ENCODE measurements at regions not wholly inside any gene's neighbourhood (a gene's known extent, or its start where the extent isn't known, plus 50 kb on each side); places are given as distances from the start of the nearest gene placed in this dataset.

DNA sequence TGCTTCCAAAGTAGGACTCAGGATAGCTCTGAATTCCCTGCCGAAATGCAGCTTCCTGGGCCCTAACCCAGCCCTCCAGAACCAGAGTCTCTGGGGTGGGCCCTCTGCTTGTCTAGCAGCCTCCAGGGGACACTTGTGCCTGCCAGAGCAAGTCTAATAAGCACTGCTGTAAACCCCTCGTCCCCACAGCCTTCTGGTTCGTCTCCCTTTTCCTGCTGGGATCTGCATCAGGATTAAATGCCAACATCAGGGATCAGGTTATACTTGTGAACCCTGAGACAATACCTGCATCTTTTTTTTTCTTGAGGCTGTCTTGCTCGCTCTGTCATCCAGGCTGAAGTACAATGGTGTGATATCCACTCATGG is 282.0 kb downstream of the SEC14L1 start:
- TF ChIP-seq, protein P1, sequence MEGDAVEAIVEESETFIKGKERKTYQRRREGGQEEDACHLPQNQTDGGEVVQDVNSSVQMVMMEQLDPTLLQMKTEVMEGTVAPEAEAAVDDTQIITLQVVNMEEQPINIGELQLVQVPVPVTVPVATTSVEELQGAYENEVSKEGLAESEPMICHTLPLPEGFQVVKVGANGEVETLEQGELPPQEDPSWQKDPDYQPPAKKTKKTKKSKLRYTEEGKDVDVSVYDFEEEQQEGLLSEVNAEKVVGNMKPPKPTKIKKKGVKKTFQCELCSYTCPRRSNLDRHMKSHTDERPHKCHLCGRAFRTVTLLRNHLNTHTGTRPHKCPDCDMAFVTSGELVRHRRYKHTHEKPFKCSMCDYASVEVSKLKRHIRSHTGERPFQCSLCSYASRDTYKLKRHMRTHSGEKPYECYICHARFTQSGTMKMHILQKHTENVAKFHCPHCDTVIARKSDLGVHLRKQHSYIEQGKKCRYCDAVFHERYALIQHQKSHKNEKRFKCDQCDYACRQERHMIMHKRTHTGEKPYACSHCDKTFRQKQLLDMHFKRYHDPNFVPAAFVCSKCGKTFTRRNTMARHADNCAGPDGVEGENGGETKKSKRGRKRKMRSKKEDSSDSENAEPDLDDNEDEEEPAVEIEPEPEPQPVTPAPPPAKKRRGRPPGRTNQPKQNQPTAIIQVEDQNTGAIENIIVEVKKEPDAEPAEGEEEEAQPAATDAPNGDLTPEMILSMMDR (IDR thresholded peaks at IDR 0.05), result no peak
- ATAC-seq (no peak), DNase-seq (no peak)
- 68 to 83% methylated on average over 4 of the region's 4 CpGs for WGBS, 2 donors
- Histone ChIP-seq H3K4me3 (no peak overlapping the region), H3K9me3 (no peaks in the 10 kb centered on the region), H3K27ac (peak overlapping the region in 8 of 10 donors; percentile 68 to 90 (median 84)), H3K27me3 (no peaks in the 10 kb centered on the region), H3K4me1 (peaks cover 47 to 94% (median 88%) of the 10 kb centered on the region in 9 donors), H3K36me3 (peaks cover 0 to 7% (median 0%) of the 10 kb centered on the region in 9 donors)
- intact Hi-C loops (cut with DNase I), result loop anchor here in 8 of 10 donors (5.0 to 10.0 kb wide), 5 partner anchors 35 to 98 kb away; no protein-coding TSS in a partner anchor

DNA sequence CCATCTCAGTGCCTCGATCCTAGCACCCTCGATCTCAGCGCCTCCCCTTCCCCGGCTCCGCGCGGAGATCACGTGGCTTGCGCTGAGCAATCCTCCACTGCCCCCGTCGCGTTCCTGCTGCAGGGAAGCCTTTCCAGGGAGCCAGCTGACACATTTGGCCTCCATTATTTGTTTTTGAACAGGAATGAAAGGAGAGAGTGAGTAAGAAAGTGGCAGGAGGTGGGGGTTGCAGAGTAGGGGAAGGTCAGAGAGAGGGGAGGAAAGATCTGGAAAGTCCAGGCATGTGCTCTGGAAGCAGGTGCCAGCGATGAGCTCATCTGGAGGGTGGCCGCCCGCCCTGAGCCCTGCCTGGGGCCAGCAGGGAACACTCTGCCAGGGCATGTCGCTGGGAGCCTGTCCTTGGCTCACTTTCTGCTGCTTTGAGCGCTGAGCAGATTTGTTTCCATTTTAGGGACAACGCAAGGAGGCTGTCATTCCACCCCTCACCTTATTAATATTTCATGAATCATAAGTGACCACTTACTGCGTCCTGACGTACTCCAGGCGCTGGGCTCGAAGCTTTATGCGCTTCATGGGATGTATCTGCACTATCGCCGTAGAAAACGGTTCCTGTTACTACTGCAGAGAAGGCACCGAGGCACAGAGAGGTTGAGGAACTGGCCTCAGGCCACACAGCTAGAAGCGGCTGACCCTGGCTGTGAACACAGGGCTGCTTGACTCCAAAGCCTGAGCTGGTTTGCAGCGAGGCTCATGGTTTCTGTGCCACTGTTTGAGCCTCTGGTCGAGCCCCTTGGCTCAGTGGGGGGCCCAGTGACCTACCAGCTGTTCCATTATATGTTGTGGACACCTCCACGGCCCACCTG is 283.1 kb downstream of the SEC14L1 start:
- H3K4me3 ChIP-seq, result no peak overlapping the region
- DNase-seq (peak; percentile 83 to 88), ATAC-seq (peak; percentile 57 to 83 (median 68))
- no peaks in the 10 kb centered on the region for H3K36me3 ChIP-seq
- H3K27ac ChIP-seq, result peak overlapping the region; percentile 68 to 90 (median 82)
- WGBS, 2 donors, result 55 to 69% methylated on average over 31 of the region's 31 CpGs
- no peaks in the 10 kb centered on the region for H3K9me3 ChIP-seq
- H3K27me3 ChIP-seq, result no peaks in the 10 kb centered on the region
- H3K4me1 ChIP-seq, result peaks cover 53 to 100% (median 99%) of the 10 kb centered on the region in 9 donors
- TF ChIP-seq, protein P1 (IDR thresholded peaks at IDR 0.05), result no peak
- intact Hi-C loops (cut with DNase I), result loop anchor here in 9 of 10 donors (2.0 to 10.0 kb wide), 6 partner anchors 37 to 99 kb away; no protein-coding TSS in a partner anchor

DNA sequence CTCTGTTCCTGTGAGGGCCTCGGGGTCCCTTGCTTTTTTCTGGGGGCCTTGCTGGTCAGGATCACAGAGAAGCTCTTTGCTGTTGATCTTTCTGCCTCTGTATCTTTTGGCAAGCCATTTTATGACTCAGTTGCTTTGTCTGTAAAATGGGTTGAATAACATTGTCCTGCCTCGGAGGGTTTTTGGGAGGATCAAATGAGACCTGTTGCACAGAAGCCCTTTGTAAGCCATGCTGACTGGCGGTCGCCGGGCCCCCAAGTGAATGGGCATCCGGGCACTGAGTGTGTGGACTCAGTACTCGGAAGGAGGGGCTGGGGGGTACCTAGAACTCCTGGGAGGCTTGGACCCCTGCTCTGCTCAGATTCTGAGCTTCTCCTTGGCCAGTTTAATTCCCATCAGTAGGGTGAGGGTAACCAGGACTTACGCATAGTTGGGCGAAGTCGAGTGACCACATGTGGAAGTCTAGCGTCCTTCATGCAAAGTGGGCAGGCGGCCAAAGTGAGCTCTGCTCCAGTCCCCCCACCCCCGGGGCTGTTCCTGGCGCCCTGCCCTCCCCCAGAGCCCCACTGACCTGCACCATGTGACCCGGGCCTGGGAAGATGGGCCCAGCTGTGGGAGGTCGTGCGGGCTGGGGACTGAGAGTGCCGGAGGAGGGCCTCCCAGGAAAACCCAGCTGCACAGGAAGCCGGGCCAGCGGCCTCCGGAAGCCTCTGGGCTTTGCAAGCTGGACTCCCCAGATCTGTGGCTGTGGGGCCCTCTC is 284.0 kb downstream of the SEC14L1 start:
- WGBS, 2 donors, result 22 to 23% methylated on average over 21 of the region's 21 CpGs
- H3K27ac ChIP-seq, result peak overlapping the region; percentile 68 to 90 (median 82)
- peak; percentile 95 for DNase-seq
- peak overlapping the region in 2 of 10 donors; percentile 15 to 27 for H3K4me3 ChIP-seq
- no peaks in the 10 kb centered on the region for H3K9me3 ChIP-seq
- TF ChIP-seq, protein P1 (IDR thresholded peaks at IDR 0.05), result peak in 3 of 9 donors; percentile 22 to 39 (median 28)
- H3K4me1 ChIP-seq, result peaks cover 62 to 100% (median 100%) of the 10 kb centered on the region in 9 donors
- H3K27me3 ChIP-seq, result no peaks in the 10 kb centered on the region
- intact Hi-C loops (cut with DNase I), result loop anchor here in 9 of 10 donors (2.0 to 10.0 kb wide), 8 partner anchors 37 to 100 kb away; no protein-coding TSS in a partner anchor
- ATAC-seq, result peak; percentile 41 to 78 (median 74)
- no peaks in the 10 kb centered on the region for H3K36me3 ChIP-seq

DNA sequence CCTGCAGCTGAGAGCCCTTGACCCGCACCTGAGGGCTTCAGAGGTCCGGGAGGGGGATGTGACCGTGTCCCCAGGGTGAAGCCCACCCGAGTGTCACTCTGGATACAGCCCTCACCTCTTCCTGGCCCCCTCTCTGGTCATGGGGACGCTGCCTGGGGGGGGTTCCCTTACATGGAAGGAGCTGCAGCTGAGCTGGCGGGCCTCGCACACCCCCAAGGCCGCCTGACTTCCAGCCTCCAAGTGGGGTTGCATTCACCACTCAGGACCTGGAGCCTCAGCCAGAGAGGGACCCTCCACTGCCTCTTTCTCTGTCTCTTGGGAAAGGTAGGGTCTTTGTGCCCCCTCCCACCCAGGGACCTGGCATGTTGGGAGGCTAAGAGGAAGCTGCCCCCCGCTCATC is 284.6 kb downstream of the SEC14L1 start:
- H3K4me1 ChIP-seq, result peaks cover 61 to 100% (median 100%) of the 10 kb centered on the region in 9 donors
- H3K4me3 ChIP-seq, result peak overlapping the region in 2 of 10 donors; percentile 15 to 27
- peak overlapping the region; percentile 15 to 90 (median 82) for H3K27ac ChIP-seq
- DNase-seq (no peak), ATAC-seq (peak in 2 of 8 donors; percentile 0)
- intact Hi-C loops (cut with DNase I), result loop anchor here in 6 of 10 donors (2.0 to 10.0 kb wide), 6 partner anchors 51 to 101 kb away; no protein-coding TSS in a partner anchor
- TF ChIP-seq, protein P1 (IDR thresholded peaks at IDR 0.05), result no peak
- WGBS, 2 donors, result 29 to 39% methylated on average over 9 of the region's 9 CpGs
- H3K9me3 ChIP-seq, result no peaks in the 10 kb centered on the region
- H3K36me3 ChIP-seq, result no peaks in the 10 kb centered on the region
- H3K27me3 ChIP-seq, result no peaks in the 10 kb centered on the region
